ENCODE measurements at regions not wholly inside any gene's neighbourhood (a gene's known extent, or its start where the extent isn't known, plus 50 kb on each side); places are given as distances from the start of the nearest gene placed in this dataset.

DNA sequence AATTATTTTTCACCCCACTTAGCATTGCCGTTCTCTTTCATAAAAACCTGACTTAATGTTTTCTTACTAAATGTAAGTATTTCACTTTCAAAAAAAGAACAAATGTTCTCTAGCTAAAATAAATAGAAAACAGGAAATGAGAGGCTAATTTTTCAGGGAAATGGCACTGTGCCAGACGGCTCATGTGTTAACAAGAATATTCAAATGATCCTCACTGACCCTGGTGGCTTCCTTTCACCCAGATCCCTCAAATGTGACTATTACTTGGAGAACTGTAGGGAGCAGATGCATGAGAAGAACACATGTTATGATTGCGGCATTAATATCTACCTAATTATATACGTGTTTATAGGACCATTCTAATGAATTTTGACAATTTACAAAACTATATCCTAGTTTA lies 827.7 kb downstream of the SOCS6 start:
- POLR2A ChIA-PET, result no interaction called here
- CTCF ChIA-PET, result no interaction called here
- Histone ChIP-seq H3K27ac (ENCODE audit: low read depth, low read length) (no peak overlapping the region), H3K36me3 (ENCODE audit: control insufficient read depth in 1 of 2, insufficient read depth in 2 of 2, low read length in 2 of 2) (no peaks in the 10 kb centered on the region), H3K9me2 (ENCODE audit: insufficient read depth) (no peaks in the 10 kb centered on the region), H3K4me2 (ENCODE audit: low read length) (no peak overlapping the region), H4K20me1 (ENCODE audit: insufficient read depth) (no peaks in the 10 kb centered on the region), H3K9ac (ENCODE audit: low read length) (no peak overlapping the region), H3K4me1 (ENCODE audit: control insufficient read depth in 1 of 2, insufficient read depth in 2 of 2, low read length in 2 of 2) (no peaks in the 10 kb centered on the region), H3K9me3 (ENCODE audit: control insufficient read depth in 1 of 2, insufficient read depth in 1 of 2, low read depth in 1 of 2, low read length in 2 of 2) (peaks cover 16 to 27% of the 10 kb centered on the region in 2 experiments; a peak in 3 of 4 replicates), H2AFZ (ENCODE audit: low read depth, low read length, poor library complexity, severe bottlenecking) (no peak overlapping the region), H3K4me3 (replicated peaks in 1 of 2; ENCODE audit: low read depth in 1 of 2, low read length in 2 of 2) (no peak overlapping the region), H3K27me3 (ENCODE audit: insufficient read depth, low read length) (no peaks in the 10 kb centered on the region), H3K79me2 (ENCODE audit: insufficient read depth, low read length) (no peaks in the 10 kb centered on the region)
- TF ChIP-seq, protein P1, sequence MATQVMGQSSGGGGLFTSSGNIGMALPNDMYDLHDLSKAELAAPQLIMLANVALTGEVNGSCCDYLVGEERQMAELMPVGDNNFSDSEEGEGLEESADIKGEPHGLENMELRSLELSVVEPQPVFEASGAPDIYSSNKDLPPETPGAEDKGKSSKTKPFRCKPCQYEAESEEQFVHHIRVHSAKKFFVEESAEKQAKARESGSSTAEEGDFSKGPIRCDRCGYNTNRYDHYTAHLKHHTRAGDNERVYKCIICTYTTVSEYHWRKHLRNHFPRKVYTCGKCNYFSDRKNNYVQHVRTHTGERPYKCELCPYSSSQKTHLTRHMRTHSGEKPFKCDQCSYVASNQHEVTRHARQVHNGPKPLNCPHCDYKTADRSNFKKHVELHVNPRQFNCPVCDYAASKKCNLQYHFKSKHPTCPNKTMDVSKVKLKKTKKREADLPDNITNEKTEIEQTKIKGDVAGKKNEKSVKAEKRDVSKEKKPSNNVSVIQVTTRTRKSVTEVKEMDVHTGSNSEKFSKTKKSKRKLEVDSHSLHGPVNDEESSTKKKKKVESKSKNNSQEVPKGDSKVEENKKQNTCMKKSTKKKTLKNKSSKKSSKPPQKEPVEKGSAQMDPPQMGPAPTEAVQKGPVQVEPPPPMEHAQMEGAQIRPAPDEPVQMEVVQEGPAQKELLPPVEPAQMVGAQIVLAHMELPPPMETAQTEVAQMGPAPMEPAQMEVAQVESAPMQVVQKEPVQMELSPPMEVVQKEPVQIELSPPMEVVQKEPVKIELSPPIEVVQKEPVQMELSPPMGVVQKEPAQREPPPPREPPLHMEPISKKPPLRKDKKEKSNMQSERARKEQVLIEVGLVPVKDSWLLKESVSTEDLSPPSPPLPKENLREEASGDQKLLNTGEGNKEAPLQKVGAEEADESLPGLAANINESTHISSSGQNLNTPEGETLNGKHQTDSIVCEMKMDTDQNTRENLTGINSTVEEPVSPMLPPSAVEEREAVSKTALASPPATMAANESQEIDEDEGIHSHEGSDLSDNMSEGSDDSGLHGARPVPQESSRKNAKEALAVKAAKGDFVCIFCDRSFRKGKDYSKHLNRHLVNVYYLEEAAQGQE (IDR thresholded peaks at IDR 0.05; ENCODE audit: low read depth), result no peak
- TF ChIP-seq, protein P2, sequence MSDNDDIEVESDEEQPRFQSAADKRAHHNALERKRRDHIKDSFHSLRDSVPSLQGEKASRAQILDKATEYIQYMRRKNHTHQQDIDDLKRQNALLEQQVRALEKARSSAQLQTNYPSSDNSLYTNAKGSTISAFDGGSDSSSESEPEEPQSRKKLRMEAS (IDR thresholded peaks at IDR 0.05), result no peak
- no peak for TF ChIP-seq EZH2 (IDR thresholded peaks at IDR 0.05)
- TF ChIP-seq SP1 (IDR thresholded peaks at IDR 0.05; ENCODE audit: low read depth), result no peak
- no peak for TF ChIP-seq EZH2phosphoT487 (IDR thresholded peaks at IDR 0.05; ENCODE audit: borderline replicate concordance)
- TF ChIP-seq EGR1 (IDR thresholded peaks at IDR 0.05; ENCODE audit: low read depth), result no peak
- no peak for TF ChIP-seq YY1 (IDR thresholded peaks at IDR 0.05; ENCODE audit: extremely low read depth, insufficient replicate concordance, low read depth, low read length)
- no peak for TF ChIP-seq RAD21 (IDR thresholded peaks at IDR 0.05; ENCODE audit: low read depth)
- no peak for TF ChIP-seq ZFX (IDR thresholded peaks at IDR 0.05)
- no peak for TF ChIP-seq TCF7L2 (IDR thresholded peaks at IDR 0.05; ENCODE audit: borderline replicate concordance, extremely low read depth, insufficient read depth, insufficient read length)
- no peak for TF ChIP-seq JUND (IDR thresholded peaks at IDR 0.05)
- no peak for TF ChIP-seq SIN3A (IDR thresholded peaks at IDR 0.05; ENCODE audit: low read depth)
- TF ChIP-seq CBX3 (IDR thresholded peaks at IDR 0.05; ENCODE audit: low read depth), result no peak
- no peak for TF ChIP-seq CEBPB (IDR thresholded peaks at IDR 0.05; ENCODE audit: low read depth)
- DNase-seq (ENCODE audit: low read depth, low spot score), result no peak
- intact Hi-C loops (cut with micrococcal nuclease), result no loop called here
- RAD21 ChIA-PET (ENCODE audit: low non-redundant PET in 1 of 2, low total read pairs in 2 of 2, uncharacterized antibody in 2 of 2, unreplicated experiment in 2 of 2), result no interaction called here
- no peak for ATAC-seq
- no TSS peak for BruUV-seq (replicated peaks)

All from HCT116 (cell line).